HG02763 (cell line): ENCODE measurements at regions not wholly inside any gene's neighbourhood (a gene's known extent, or its start where the extent isn't known, plus 50 kb on each side); places are given as distances from the start of the nearest gene placed in this dataset.
"Not testable (repeated sequence)": the region's sequence is repeated elsewhere in the genome, so short reads cannot be mapped to it uniquely, and the experiment has no call there.

Experiments
- ATAC-seq: cut with Tn5 transposase; IDR thresholded peaks from one replicate; pipeline ENCODE4 v1.9.1; 2021; ENCODE audit warnings: mild to moderate bottlenecking, moderate library complexity; ENCODE audit not compliant: unreplicated experiment

DNA sequence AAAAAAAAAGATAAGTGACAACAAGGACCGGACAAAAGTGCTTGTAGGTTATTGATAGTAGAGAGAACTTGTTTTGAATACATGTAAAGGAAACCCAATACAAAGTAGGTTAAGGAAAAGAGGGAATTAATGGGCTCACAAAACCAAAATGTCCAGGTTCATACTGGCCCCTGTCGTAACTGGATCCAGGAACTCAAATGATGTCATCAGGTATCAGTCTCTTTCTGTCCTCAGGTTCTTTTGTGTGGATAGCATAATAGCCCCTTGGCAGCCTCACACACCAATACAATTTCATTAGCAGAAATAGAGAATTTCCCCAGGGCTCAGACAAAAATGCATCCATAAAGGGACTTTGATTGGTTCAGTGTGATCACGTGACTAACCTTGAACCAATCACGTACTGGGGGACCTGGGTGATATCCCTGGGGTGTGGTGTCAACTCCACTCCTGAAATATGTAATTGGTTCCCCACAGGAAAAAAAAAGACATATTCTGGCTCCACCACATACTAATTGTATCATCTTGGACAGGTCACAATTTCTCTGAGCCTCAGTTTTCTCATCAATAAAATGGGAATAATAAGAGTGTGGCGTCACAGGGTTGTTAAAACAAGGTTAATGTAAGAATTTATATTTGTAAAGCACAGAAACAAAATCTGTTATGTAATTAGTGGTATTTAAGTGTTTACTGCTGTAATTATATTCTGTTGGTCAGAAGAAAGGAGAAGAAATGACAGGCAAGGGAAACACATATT, 174.8 kb downstream of the PDGFRA start:
- ATAC-seq = no peak

- not testable (repeated sequence) for ATAC-seq
Observed at GRCh38 chr4:54409270-54409817, 180.3 kb downstream of the PDGFRA start.

DNA sequence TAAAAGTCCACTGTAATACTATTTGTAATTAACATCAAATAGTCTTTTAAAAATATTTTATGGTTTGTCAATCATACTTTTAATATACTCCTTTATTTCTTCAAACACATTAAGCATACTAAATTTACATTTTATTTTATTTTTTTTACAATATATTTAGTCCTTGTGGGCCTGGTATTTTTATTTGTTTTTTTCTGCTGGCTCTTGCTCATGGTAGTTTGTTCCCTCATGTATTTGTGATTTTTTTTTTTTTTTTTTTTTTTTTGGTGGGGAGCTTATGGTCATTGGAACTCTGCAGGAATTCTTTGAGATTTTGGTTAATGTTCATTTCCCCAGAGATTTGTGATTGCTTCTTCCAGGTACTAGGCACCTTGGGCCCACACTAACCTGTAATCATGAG, 185.5 kb downstream of the PDGFRA start:
- no peak for ATAC-seq

DNA sequence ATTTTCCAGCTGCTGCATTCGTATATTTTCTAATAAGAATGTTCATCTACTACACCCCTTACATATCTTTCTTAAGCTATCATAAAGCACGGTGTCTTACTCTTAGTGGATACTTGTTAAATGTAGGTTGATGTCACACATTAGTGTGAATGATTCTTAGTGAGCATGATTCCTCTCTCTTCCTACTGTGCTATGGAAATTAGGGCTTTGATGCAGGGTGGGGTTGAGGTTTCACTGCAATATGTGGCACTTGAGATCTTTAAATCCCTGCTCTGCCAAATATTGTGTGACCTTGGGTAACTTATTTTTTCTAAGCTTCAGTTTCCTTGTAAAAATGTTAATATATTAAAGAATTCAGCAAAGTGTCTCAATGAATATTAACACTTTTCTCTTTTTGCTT, 188.4 kb downstream of the PDGFRA start:
- no peak for ATAC-seq

- ATAC-seq = no peak
Observed at GRCh38 chr4:54418468-54418867, 189.4 kb downstream of the PDGFRA start.

- ATAC-seq = no peak
Observed at GRCh38 chr4:54423066-54423465, 194.0 kb downstream of the PDGFRA start.

GRCh38 chr4:54427826-54428225, 198.7 kb downstream of the PDGFRA start:
- no peak for ATAC-seq

- ATAC-seq = no peak
Observed at GRCh38 chr4:54428940-54429339, 199.8 kb downstream of the PDGFRA start.

GRCh38 chr4:54433686-54434085, 204.6 kb downstream of the PDGFRA start:
- no peak for ATAC-seq

DNA sequence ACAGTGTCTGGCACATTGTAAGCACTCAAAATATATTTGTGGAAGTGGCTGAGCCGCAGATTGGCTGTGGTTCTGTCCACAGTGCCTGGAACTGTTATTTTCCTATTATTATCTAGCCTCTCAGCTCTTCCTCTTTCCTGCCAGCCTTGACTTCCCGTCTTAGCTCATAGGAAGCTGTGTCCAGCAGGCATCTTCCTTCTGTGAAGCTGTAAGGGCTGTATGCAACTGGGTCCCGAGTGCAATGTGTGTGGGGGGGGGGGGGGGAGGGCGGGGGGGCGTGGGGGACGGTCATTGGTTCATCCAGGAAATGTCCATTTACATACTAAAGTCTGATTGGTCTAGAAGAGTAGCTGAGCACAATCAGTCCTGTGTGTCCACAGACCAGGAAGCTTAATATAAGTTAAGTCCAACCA, 210.7 kb downstream of the PDGFRA start:
- ATAC-seq = no peak

- no peak for ATAC-seq
Observed at GRCh38 chr4:54440394-54441136, 211.5 kb downstream of the PDGFRA start.

- no peak for ATAC-seq
Observed at GRCh38 chr4:54445866-54446265, 211.9 kb upstream of the KIT start.

DNA sequence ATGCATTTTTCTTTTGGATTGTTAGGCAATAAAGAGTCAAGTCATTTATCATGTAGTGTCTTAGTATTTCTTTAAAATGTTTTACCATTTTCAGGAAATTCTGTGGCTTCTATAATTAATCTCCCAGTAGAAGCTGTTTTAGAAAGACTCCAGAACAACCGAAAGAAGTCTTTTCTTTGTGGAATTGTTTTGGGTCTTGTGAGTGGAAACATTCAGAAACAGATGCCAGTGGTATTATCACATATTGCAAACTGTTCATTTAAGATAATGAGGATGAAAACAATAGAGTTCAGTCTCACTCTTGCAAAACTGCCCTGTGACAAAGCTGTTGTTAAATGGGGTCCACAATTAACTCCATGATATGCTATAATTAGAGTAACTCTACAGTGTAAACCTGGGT, 211.2 kb upstream of the KIT start:
- ATAC-seq = no peak

DNA sequence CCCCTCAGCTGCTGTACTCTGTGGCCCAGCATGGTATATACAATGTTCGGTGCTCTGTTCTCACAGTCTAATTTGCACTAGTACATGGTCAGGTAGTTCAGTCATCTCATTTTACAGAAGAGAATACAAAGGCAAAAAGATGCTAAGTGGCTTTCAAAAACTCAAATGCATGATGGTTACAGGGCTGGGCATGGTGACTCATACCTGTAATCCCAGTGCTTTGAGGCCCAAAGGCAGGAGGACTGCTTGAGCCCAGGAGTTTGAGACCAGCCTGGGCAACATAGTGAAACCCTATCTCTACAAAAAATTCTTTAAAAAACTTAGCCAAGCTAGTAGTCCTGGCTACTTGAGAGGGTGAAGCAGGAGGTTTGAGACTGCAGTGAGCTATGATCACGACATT, 210.5 kb upstream of the KIT start:
- no peak for ATAC-seq

DNA sequence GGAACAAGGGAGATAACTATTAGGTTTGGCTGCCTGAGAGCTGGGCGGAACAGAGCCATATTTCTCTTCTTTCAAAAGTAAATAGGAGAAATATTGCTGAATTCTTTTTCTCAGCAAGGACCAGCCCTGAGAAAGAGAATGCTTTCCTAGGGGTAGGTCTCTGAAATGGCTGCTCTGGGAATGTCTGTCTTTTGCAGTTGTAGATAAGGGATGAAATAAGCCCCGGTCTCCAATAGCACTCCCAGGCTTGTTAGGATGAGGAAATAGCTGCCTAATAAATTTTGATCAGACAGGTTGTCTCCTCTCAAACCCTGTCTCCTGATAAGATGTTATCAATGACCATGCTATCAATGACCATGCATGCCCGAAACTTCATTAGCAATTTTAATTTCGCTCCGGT, 207.8 kb upstream of the KIT start:
- ATAC-seq = no peak

- ATAC-seq = not testable (repeated sequence)
Observed at GRCh38 chr4:54466960-54467359, 190.8 kb upstream of the KIT start.

DNA sequence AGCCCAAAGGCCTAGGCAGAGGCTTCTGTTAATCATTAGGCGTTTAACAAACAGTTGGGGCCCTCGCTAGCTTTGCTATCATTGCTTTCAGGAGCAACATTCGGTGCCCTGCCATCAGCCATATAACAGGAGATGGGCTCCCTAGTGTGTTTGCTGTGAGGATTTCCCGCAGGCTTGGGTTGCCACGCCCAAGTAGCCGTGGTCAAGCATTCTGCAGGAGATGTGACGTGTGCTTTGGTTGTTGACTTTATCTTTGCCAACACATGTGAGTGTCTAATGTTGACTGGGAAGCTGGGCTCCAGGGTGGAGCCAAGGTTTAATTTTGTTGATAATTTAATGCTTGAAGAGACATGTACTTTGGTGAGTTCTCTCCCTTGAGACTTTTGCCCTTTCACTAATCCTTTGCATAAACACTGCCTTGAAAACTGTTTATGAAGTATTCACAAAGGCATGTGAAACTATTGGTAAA, 184.6 kb upstream of the KIT start:
- no peak for ATAC-seq

GRCh38 chr4:54473798-54474197, 184.0 kb upstream of the KIT start:
- no peak for ATAC-seq

DNA sequence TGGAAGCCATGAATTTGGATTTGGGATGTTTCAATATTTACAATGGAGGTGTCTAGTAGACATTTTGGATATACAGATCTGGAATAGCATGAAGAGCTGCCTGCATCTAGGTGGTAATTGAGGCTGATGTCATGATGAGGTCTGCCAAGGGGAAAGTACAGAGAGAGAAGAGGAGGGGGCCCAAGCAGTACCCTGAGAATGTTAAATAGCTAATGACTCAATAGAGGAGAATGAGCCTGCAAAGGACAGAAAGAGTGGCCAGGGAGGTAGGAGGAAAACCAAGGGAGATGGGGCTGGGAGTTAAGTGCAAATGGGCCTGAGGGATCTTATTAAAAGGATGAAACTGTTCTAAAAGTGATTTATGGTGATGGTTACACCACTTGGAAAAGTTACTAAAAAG, 182.2 kb upstream of the KIT start:
- ATAC-seq = no peak

- no peak for ATAC-seq
Observed at GRCh38 chr4:54482529-54483200, 175.1 kb upstream of the KIT start.

GRCh38 chr4:54484383-54484782, 173.4 kb upstream of the KIT start:
- ATAC-seq = no peak
